ENCODE measurements at regions not wholly inside any gene's neighbourhood (a gene's known extent, or its start where the extent isn't known, plus 50 kb on each side); places are given as distances from the start of the nearest gene placed in this dataset.

- POLR2A ChIA-PET (ENCODE audit: unreplicated experiment), result no interaction called here
- Histone ChIP-seq H3K9me1 (ENCODE audit: insufficient read depth, low read length) (no peaks in the 10 kb centered on the region), H2BK15ac (ENCODE audit: low read depth, low read length) (no peak overlapping the region), H2AK5ac (ENCODE audit: low read depth, low read length) (no peak overlapping the region), H4K5ac (ENCODE audit: low read depth, low read length) (no peak overlapping the region), H3K27me3 (ENCODE audit: control insufficient read depth, insufficient read depth, low read length) (no peaks in the 10 kb centered on the region), H4K20me1 (ENCODE audit: insufficient read depth, low read length) (no peaks in the 10 kb centered on the region), H3K9ac (ENCODE audit: low read depth, low read length) (no peak overlapping the region), H3K36me3 (ENCODE audit: control insufficient read depth, insufficient read depth, low read length) (no peaks in the 10 kb centered on the region), H3K4me1 (ENCODE audit: control insufficient read depth, insufficient read depth, low read length) (no peaks in the 10 kb centered on the region), H3K27ac (ENCODE audit: insufficient read depth, low read length) (no peak overlapping the region), H4K8ac (ENCODE audit: low read depth in 2 of 2, low read length in 2 of 2) (no peak overlapping the region), H2AFZ (replicated peaks; ENCODE audit: low read length, poor library complexity) (no peak overlapping the region), H2BK20ac (ENCODE audit: low read depth, low read length) (no peak overlapping the region), H3K18ac (ENCODE audit: low read depth, low read length) (no peak overlapping the region), H3K9me3 (ENCODE audit: control insufficient read depth, insufficient read depth, low read length) (peaks cover 3% of the 10 kb centered on the region; the same call in 1 of the 2 replicates), H3K14ac (replicated peaks; ENCODE audit: low read depth, low read length) (no peak overlapping the region), H3K79me1 (ENCODE audit: low read depth in 1 of 2, low read length in 2 of 2) (no peaks in the 10 kb centered on the region), H3K4me3 (ENCODE audit: insufficient read depth, low read depth, low read length) (no peak overlapping the region), H2AK9ac (replicated peaks; ENCODE audit: low read depth, low read length, poor library complexity) (no peak overlapping the region), H4K91ac (ENCODE audit: insufficient read depth, low read depth, low read length) (no peak overlapping the region), H3K23ac (ENCODE audit: low read depth, low read length) (no peak overlapping the region), H3K4me2 (ENCODE audit: low read depth, low read length) (no peak overlapping the region), H3K56ac (ENCODE audit: extremely low read depth, insufficient read depth, low read length) (no peak overlapping the region), H3K4ac (ENCODE audit: low read depth, low read length) (no peak overlapping the region), H2BK120ac (ENCODE audit: low read depth, low read length) (no peak overlapping the region), H2BK5ac (ENCODE audit: low read depth, low read length, poor library complexity, severe bottlenecking) (no peak overlapping the region)
- CTCF ChIA-PET, result no interaction called here
- ATAC-seq (ENCODE audit: low read depth) (no peak), DNase-seq (no peak)
- BruUV-seq (replicated peaks), result no TSS peak
- TF ChIP-seq CEBPB (IDR thresholded peaks at IDR 0.05; ENCODE audit: low read depth, low read length) (no peak), RFX5 (IDR thresholded peaks at IDR 0.05; ENCODE audit: low read depth, low read length) (no peak), MXI1 (IDR thresholded peaks at IDR 0.05; ENCODE audit: borderline replicate concordance, low read depth, low read length) (no peak), BHLHE40 (IDR thresholded peaks at IDR 0.05; ENCODE audit: low read depth, low read length) (no peak), NFE2L2 (IDR thresholded peaks at IDR 0.05; ENCODE audit: low read depth, low read length) (no peak)
- in situ Hi-C loops (cut with MboI; ENCODE audit: low sequenced_read_pairs), result no loop called here
- WGBS, 2 experiments (ENCODE audit: extremely low coverage in 2 of 2, insufficient read length in 1 of 2), result no CpG with 5 or more reads among the region's 2 CpGs
- intact Hi-C loops (cut with micrococcal nuclease), result no loop called here
- dilution Hi-C loops (cut with HindIII; ENCODE audit: low sequenced_read_pairs, unreplicated experiment), result no loop called here
Measured at GRCh38 chrX:39030636-39031035, 229.4 kb downstream of the MID1IP1 start.

All from IMR-90 (cell line).